Kidney tubule cell (primary cell): ENCODE measurements at regions not wholly inside any gene's neighbourhood (a gene's known extent, or its start where the extent isn't known, plus 50 kb on each side); places are given as distances from the start of the nearest gene placed in this dataset.
"Not testable (repeated sequence)": the region's sequence is repeated elsewhere in the genome, so short reads cannot be mapped to it uniquely, and the experiment has no call there.

Experiments used
- DNase-seq: peaks from one replicate; pipeline ENCODE4 v3.0.0-alpha.2; 2018; ENCODE audit warnings: low spot score

DNA sequence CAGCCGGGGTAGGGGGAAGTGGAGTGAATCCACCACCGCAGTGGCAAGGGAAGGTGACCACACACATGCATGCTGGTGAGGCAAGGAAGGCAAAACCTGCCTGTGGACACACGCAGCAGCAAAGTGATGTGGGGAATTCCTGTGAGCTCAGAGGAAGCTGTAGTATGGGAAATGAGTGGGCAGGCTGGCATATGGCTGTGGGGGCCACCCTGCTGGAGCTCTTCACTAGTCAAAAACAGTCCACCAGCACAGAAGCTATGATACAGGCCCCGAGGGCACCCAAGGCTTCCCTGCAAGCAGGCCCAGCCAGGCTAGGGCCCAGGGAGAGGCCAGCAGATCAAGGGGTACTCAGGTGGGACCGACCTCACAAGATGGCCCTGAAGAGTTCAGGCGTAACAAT lies 239.1 kb downstream of the CHM start:
- DNase-seq = no peak

DNA sequence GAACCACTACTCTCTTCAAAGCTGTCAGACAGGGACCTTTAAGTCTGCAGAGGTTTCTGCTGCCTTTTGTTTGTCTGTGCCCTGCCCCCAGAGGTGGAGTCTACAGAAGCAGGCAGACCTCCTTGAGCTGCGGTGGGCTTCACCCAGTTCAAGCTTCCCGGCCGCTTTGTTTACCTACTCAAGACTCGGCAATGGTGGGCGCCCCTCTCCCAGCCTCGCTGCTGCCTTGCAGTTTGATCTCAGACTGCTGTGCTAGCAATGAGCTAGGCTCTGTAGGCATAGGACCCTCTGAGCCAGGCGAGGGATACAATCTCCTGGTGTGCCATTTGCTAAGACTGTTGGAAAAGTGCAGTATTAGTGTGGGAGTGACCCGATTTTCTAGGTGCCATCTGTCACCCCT lies 275.0 kb downstream of the CHM start:
- not testable (repeated sequence) for DNase-seq

DNA sequence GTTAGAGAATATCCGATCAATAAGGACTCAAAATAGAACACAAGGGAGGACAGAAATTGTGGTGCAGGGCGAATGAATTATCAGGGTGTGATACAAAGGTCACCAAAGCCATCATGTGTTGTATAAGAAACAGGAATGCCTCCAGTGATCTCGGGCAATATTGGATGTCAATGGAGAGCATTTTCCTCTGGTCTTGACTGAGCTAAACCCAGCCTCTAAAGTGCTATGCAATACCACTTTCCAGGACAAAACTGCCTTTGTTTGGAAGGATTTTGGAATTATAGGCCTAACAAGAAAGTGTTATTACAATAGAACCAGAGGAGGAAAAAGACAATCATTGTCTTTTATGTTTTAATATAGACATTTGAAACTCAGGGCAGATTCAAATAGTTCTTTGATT lies 281.7 kb downstream of the CHM start:
- DNase-seq = no peak

DNA sequence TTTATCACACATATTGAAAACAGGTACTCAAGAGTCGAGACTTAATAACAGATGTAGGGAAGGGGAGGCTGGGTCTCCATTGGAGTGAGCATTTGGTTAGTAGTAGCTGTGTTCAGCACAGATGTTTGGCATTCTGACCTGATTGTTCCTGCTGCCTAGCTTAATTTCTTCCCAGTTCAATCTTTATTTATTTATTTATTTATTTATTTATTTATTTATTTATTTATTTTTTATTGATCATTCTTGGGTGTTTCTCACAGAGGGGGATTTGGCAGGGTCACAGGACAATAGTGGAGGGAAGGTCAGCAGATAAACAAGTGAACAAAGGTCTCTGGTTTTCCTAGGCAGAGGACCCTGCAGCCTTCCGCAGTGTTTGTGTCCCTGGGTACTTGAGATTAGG lies 324.3 kb downstream of the CHM start:
- not testable (repeated sequence) for DNase-seq

DNA sequence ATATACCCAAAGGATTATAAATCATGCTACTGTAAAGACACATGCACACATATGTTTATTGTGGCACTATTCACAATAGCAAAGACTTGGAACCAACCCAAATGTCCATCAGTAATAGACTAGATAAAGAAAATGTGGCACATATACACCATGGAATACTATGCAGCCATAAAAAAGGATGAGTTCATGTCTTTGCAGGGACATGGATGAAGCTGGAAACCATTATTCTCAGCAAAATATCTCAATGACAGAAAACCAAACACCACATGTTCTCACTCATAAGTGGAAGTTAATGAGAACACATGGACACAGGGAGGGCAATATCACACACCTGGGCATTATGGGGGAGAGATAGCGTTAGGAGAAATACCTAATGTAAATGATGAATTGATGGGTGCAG lies 323.8 kb upstream of the POF1B start:
- DNase-seq = not testable (repeated sequence)

DNA sequence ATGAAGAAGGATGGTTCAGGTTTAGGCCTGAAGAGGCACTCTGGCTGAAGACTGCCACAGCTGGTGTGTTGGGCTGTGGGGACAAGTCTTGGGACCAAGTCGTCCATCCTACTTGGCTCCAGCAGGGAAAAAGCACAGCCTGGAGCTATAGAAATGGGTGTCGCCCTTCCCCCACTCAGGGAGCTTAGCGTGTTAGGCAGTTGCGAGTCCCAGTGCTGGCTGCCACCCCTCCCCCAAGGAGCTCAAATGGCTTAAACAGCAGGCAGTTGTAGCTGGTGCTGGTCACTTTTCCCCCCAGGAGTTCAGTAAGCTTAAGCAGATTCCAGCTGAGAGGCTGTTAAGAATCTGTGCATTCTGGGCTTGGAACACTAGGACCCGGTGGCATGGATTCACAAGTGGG lies 319.5 kb upstream of the POF1B start:
- no peak for DNase-seq

DNA sequence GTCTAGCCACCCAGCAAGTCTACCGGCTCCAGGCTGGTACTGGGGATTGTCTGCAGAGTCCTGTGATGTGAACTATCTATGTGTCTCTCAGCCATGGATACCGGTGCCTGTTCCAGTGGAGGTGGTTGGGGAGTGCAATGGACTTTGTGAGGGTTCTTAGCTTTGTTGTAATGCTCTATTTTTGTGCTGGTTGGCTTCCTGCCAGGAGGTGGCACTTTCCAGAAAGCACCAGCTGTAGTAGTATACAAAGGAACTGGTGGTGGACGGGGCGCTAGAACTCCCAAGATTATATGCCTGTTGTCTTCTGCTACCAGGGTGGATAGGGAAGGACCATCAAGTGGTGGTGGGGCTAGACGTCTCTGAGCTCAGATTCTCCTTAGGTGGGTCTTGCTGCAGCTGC lies 306.4 kb upstream of the POF1B start:
- no peak for DNase-seq

DNA sequence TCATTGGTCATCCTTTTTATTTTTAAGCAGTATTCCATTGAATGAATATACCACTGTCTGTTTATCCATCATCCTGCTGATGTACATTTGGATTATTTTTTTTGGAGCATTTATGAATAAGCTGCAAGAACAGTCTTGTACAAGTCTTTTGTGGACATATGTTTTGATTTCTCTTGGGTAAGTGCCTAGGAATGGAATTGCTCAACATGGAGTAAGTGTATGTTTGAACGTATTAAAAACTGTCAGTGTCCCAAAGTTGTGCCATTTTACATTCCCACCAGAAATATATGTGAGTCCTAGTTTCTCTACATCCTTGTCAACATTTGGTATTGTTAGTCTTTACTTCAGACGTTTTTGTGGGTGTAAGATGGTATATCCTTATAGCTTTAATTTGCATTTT lies 287.0 kb upstream of the POF1B start:
- no peak for DNase-seq

DNA sequence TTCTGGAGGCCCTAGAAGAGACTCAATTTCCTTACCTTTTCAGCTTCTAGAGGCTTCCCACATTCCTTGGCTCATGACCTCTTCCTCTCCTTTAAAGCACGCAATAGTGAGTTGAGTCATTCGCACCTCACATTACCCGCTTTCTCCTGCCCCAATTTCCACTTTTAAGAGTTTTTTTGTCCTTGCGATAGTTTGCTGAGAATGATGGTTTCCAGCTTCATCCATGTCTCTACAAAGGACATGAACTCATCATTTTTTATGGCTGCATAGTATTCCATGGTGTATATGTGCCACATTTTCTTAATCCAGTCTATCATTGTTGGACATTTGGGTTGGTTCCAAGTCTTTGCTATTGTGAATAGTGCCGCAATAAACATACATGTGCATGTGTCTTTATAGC lies 284.5 kb upstream of the POF1B start:
- DNase-seq = not testable (repeated sequence)

DNA sequence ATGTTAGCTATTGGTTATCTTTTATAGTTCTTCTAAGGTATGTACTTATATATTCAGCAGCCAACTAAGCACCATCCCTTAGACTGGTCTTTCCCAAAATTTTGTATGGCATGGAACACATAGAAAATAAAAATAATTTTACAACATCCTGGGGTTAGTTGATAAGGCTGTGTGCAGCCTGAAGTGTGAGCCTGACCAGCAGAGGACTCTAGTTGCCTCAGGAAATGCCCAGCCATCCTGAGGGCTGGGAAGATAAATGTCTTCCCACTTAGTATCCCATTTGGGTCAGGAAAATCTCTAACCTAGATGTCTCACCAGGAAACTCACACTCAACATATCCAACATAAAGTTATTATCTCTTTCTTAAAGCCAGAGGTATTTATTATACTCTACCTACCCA lies 251.4 kb upstream of the POF1B start:
- no peak for DNase-seq

DNA sequence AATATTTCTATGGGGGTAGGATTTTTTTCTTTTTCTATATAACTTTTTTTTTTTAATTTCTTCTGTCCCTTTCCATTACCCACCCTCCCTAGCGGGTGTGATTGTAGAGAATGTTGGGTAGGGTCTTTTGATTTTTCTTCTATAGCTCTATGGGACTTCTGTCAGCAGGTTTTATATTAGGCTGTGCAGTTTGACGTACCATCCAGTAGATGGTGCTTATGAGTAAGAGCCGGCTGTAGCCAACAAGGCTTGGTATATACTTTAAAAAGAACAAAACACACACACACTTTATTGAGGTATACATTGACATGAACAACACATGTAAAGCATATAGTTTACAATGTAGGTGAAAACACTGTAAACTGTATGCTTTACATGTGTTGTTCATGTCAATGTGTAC lies 247.9 kb upstream of the POF1B start:
- DNase-seq = peak; percentile 9

DNA sequence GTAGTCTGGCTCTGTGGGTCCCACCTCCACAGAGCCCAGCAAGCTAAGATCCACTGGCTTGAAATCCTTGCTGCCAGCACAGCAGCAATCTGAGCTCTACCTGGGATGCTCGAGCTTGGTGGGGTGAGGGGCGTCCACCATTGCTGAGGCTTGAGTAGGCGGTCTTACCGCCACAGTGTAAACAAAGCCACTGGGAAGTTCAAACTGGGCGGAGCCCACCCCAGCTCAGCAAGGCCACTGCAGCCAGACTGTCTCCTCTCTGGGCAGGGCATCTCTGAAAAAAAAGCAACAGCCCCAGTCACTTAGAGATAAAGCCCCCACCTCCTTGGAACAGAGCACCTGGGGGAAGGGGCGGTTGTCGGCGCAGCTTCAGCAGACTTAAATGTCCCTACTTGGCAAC lies 243.2 kb upstream of the POF1B start:
- DNase-seq = no peak

DNA sequence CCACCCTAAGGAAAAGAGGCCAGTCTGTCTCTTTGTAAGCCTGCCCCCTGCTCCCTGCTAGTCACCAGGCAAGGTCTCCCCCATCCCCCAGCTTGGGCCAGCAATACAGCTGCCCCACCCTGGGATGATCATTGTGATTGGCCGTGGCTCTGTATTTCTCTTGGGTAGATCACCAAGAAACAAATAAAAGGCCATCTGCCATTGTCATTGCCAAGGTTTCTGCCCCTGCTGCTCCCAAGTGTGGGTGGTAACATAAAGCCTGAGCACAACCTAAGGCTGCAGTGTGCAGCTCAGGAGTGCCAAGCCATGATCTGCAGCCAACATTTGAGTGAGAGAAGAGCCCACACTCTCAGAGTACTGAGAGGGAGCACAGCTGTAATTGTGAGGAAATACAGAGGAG lies 241.0 kb upstream of the POF1B start:
- no peak for DNase-seq

DNA sequence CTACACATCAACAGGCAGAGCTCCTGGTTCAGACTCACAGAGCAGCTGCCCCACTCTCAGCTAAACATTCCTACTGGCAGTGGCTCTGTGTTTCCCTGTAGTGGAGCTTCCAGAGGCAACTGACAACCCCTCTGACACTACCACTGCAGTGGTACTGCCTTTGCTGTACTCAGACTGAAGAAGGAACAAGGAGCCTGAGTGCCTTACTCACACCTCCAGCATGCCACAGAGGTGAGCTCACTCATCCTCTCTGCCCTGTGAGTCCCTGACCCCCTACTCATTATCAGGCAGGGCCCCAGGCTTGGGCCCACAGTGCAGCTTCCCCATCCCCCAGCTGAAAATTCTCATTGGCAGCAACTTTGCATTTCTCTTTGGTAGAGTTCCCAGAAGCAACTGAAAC lies 240.5 kb upstream of the POF1B start:
- DNase-seq = peak; percentile 1

DNA sequence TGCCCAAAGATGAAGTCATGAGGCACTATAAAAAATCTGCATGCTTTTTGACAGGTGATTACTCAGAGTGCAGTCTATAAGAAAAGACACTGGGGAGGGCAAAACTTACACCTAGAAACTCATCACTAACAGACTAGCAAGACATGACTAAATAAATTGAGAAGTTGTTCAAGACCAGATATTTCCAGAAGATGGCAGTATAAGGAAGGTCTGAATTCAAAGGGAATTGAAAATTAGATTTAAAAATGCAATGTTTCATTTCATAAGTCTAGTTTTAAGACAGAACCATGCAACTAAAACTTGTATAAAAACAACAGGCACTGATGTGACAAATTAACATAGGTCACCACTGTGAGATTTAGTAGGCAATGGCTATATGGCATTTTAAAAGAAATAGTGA lies 232.5 kb upstream of the POF1B start:
- peak; percentile 19 for DNase-seq

DNA sequence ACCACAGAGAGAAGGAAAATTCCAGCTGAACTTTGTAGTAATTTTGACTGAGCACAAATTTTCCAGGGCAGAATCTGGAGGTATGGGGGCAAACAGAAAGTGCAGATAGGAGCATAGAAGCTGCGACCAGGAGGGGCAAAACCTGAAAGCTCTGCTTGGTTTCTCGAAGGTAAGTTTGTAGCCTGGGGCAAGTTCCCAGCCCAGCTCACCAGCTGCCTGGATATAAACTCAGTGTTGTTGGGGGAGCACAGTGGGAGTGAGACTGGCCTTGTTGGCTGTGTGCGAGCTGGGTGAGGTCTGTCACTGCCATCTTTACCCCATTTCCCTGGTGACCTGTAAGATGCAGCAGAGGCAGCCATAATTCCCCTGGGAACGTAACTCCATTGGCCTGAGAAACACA lies 213.5 kb upstream of the POF1B start:
- no peak for DNase-seq

DNA sequence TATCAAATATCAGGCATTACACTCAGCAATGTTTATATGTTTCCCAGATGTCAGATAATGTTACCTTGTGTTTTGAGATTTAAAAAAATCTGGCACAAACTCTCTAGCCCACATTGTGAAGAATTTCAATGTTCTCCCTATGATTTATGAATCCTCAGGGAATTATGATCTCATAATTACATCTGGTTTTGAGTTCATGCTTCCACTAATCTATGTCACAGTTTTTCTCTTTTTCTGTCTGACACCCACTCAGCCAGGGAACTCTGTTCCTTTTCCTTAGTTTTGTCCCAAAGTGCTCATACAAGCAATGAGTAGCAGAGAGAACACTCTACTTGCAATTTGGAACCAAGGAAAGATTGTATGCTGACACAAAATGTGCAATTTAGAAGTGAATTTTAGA lies 212.1 kb upstream of the POF1B start:
- no peak for DNase-seq

DNA sequence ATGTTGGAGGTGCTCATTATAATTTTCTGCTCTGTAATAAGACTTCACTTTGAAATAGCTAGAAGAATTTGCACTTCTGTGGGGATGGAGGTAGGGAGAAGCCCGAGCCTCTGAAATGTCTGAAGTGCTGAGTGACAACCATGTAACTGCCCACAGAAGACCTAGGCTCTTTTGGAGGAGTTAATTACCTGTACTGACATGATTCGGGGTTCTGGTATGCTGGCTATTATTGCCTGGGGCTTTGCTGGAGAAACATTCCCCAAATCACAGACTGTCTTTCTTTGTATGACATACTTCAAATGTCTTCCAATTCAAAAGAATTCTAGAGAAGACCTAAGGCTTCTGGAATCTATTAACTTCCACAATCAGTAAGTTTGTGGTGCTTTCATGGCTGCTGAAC lies 211.2 kb upstream of the POF1B start:
- DNase-seq = no peak

DNA sequence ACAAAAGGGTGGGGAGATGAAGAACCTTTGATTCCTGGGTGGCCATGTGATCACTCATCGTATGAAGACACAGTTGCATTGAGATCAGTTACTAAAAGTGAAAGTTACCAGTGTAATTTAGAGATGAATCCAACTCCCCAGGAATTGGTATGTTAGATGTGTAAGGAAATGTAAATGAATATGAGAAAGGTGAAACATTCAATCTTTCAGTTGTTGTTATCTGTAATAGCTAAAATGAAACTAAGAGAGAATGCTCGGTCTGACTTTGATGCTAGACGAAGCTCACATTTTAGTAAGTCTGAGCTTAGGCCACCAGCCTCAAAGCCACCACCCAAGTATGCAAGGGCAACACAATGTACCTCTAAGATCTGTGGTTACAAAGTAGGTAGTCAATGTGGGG lies 194.3 kb upstream of the POF1B start:
- DNase-seq = no peak

DNA sequence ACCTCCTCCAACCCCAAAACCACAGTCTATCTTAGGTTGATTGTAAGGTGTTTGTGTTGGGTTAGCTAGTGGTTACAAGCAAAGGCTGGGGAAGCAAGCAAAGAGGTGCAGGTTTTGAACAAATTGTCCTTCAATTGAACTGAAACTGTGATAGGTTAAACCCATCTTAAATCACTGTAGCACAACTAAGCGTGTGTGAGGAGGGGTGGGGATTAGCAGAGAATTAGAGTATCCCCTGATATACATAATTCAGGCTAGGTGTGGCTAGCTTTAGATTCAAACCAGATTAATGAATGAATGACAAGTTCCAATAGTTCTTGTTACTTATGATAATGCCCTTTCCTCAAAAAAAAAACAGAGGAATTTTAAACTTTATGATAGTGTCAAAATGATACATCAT lies 191.0 kb upstream of the POF1B start:
- DNase-seq = no peak

DNA sequence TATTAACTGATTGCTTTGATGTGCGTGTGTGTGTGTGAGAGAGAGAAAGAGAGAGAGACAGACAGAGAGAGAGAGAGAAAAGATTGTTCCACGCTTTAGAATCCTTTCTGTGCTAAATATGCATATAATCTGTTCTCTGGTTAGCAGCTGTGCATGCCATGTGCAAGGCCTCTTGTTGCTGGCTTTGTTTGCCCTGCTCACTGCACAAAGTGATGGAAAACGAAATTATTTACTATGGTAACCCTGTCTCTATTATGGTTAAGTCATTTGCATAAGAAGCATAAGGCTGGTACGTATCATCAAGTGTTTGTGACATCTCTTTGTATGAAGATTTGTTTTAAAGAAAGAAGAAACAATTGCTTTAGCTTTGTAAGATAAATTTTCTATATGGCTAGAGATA lies 190.2 kb upstream of the POF1B start:
- DNase-seq = no peak

DNA sequence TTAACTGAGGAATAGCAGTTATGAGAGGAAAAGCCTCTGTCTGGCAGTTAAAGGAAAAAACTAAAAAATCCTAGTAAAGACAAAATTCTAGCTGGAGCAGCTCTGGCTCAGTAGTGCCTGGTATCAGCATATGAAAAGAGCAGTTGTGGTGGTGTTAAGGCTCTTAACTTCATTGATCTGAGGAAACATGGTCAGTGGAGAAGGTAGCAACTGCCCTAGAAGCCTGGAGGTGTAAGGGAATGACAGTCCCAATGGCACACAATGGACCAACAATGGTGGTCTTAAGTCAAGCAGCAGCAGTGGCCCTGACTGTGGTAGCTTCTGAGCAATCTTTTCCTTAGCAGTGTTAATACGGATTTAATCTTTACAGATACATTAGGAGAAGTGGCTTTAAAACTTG lies 189.6 kb upstream of the POF1B start:
- no peak for DNase-seq

DNA sequence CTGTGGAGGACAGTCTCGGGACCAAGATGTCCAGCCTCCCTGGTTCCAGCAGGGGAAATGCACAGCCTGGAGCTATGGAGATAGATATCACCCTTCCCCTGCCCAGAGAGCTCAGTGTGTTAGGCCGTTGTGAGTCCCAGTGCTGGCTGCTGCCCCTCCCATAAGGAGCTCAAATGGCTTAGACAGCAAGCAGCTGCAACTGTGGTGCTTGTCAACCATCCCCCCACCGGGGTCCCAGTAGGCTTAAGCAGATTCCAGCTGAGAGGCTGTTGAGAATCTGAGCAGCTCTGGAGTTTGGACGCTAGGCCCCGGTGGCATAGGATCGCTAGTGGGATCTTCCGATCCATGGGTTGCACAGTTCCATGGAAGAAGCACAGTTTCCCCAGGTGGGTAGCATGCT lies 181.8 kb upstream of the POF1B start:
- no peak for DNase-seq

DNA sequence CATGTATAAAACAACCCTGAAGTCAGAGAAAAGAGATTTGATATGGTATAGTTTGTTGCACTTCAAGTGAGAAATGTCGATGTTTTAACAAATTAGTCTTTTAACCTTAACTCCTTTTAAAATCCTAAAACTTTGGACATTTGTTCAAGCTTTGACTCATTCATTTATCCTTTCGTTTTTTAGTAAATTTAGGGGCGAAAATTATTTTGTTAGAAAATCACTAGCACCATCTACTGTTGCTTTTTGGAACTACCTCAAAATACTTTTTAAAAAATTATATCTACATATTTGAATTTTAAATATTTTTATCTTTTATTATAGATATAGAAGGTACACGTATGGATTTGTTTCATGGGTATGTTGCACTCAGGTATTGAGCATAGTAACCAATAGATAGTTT lies 165.1 kb upstream of the POF1B start:
- DNase-seq = peak; percentile 1

DNA sequence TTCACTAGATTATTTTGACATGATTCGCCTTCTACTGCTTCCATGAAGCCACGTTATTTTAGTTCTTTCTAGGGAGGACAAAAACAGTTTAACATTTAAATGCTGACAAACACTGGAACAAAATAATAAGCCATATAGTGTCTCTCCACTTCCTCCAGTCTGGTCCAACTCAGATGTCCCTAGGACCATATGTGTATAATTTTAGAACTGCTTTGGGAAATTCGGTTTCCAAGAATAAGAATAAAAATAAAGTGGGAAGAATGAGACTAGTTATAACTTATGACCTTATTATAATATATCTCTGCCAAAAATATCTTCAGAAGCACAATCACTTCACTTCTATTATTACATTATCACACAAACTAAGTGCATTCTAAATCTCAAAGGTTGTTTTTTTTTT lies 164.4 kb upstream of the POF1B start:
- no peak for DNase-seq
